Gastroesophageal sphincter (tissue), 4 donors: ENCODE measurements at regions not wholly inside any gene's neighbourhood (a gene's known extent, or its start where the extent isn't known, plus 50 kb on each side); places are given as distances from the start of the nearest gene placed in this dataset.

Source experiments
- ATAC-seq: fragments of 150-250 bp; one replicate; pipeline ENCODE4 v1.9.1; 2016; ENCODE audit warnings: mild to moderate bottlenecking, moderate library complexity
- H3K27ac ChIP-seq, 4 donors: fragments of 200-600 bp; sonication (generic) in 3 of 4; 1 replicate in 3 of 4; 2 replicates in 1 of 4; pipeline ENCODE4 v1.5.1; 2016 to 2019
- H3K27me3 ChIP-seq: fragments of 200-600 bp; sonication (generic); one replicate; pipeline ENCODE4 v1.5.1; 2019
- H3K36me3 ChIP-seq, 2 donors: fragments of 200-600 bp; sonication (generic); one replicate each; pipeline ENCODE4 v1.5.1; 2019; ENCODE audit warnings: control low read depth in 1 of 2
- H3K4me1 ChIP-seq, 3 donors: fragments of 200-600 bp; sonication (generic); 1 replicate in 2 of 3; 2 replicates in 1 of 3; pipeline ENCODE4 v1.5.1; 2016 to 2019; ENCODE audit warnings: control low read depth in 2 of 3
- H3K4me3 ChIP-seq, 2 donors: fragments of 200-600 bp; sonication (generic); one replicate each; pipeline ENCODE4 v1.5.1; 2019; ENCODE audit warnings: mild to moderate bottlenecking in 1 of 2, moderate library complexity in 1 of 2
- H3K9me3 ChIP-seq, 3 donors: fragments of 200-600 bp; sonication (generic); one replicate each; pipeline ENCODE4 v1.5.1; 2017 to 2019; ENCODE audit warnings: control low read depth in 2 of 3
- EP300 ChIP-seq: sonication (generic); formaldehyde crosslinking; IDR thresholded peaks from one replicate; pipeline ENCODE4 v1.6.1; 2017; ENCODE audit warnings: antibody characterized with exemption, mild to moderate bottlenecking
- POLR2A ChIP-seq, 2 donors: fragments of 450-650 bp; IDR thresholded peaks; one replicate each; pipeline ENCODE4 v1.6.1; 2017; ENCODE audit warnings: antibody characterized with exemption in 2 of 2, mild to moderate bottlenecking in 2 of 2, moderate library complexity in 1 of 2
- POLR2AphosphoS5 ChIP-seq: sonication (generic); formaldehyde crosslinking; IDR thresholded peaks from one replicate; pipeline ENCODE4 v1.6.1; 2017; ENCODE audit warnings: antibody characterized with exemption
- WGBS, 2 donors: methylation state at CpG; one replicate each; pipeline ENCODE4 v1.1.5; 2018; ENCODE audit warnings: low coverage in 1 of 2; 5-methylcytosine and 5-hydroxymethylcytosine counted together
- TF ChIP-seq, protein P1 (sequence below), 4 experiments: fragments of 200-600 bp in 2 of 4; fragments of 450-650 bp in 2 of 4; sonication (generic) in 1 of 4; IDR thresholded peaks; one replicate each; pipeline ENCODE4 v1.5.1; 2017 to 2019; ENCODE audit warnings: antibody characterized with exemption in 4 of 4, mild to moderate bottlenecking in 2 of 4, moderate library complexity in 2 of 4

DNA sequence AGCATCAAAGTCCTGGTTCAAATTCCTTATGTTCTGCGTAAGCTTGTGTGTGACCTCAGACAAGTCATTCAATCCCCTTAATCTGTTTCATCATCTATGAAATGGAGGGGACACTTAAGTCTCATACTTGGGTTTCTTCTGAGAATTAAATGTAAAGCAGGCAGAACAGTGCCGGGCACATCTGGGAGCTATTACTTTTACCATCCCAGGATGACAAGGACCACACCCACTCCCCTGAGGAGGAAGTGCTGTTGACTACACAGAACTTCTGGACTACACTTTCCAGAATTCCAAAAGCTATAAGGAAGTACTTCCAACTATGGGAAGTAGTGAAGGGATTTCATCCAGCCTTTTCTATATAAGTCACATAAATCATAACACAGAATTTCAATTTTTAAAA lies 294.9 kb downstream of the IPMK start:
- WGBS, 2 donors = 75 to 79% methylated on average over 1 to 2 of the region's 2 CpGs
- Histone ChIP-seq H3K36me3 (no peaks in the 10 kb centered on the region), H3K4me1 (no peaks in the 10 kb centered on the region), H3K27ac (no peak overlapping the region), H3K9me3 (no peaks in the 10 kb centered on the region), H3K4me3 (no peak overlapping the region), H3K27me3 (no peaks in the 10 kb centered on the region)
- ATAC-seq = no peak
- TF ChIP-seq POLR2A (IDR thresholded peaks at IDR 0.05) (no peak), EP300 (no peak), POLR2AphosphoS5 (no peak)
- TF ChIP-seq, protein P1, sequence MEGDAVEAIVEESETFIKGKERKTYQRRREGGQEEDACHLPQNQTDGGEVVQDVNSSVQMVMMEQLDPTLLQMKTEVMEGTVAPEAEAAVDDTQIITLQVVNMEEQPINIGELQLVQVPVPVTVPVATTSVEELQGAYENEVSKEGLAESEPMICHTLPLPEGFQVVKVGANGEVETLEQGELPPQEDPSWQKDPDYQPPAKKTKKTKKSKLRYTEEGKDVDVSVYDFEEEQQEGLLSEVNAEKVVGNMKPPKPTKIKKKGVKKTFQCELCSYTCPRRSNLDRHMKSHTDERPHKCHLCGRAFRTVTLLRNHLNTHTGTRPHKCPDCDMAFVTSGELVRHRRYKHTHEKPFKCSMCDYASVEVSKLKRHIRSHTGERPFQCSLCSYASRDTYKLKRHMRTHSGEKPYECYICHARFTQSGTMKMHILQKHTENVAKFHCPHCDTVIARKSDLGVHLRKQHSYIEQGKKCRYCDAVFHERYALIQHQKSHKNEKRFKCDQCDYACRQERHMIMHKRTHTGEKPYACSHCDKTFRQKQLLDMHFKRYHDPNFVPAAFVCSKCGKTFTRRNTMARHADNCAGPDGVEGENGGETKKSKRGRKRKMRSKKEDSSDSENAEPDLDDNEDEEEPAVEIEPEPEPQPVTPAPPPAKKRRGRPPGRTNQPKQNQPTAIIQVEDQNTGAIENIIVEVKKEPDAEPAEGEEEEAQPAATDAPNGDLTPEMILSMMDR (IDR thresholded peaks at IDR 0.05) = no peak

- no peak for ATAC-seq
- 66 to 74% methylated on average over 10 of the region's 11 CpGs for WGBS, 2 donors
- Histone ChIP-seq H3K27ac (no peak overlapping the region), H3K4me1 (no peaks in the 10 kb centered on the region), H3K9me3 (no peaks in the 10 kb centered on the region), H3K36me3 (no peaks in the 10 kb centered on the region), H3K27me3 (no peaks in the 10 kb centered on the region), H3K4me3 (no peak overlapping the region)
- TF ChIP-seq EP300 (no peak), POLR2A (IDR thresholded peaks at IDR 0.05) (no peak), POLR2AphosphoS5 (no peak)
- TF ChIP-seq, protein P1 (IDR thresholded peaks at IDR 0.05) = no peak
Measured at GRCh38 chr10:57968328-57969016, 299.2 kb downstream of the IPMK start.

DNA sequence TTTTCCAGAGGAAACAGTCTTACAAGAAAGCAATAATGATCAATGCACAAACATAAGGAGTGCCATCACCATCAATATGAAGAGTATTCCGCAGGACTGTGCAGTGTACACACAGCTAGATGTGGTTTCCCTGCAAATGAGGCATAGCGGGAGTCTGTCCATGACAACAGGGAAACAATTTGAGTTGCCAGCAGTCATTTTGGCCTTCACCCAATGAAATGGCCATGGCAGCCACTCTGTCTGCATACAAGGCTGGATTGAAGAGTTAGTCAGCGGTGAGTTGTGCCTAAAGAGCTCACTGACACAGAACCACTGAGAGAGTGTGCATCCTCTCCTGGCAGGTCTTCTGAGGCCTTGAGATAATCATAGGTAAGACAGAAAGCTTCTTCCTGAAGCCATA lies 303.3 kb downstream of the IPMK start:
- no peaks in the 10 kb centered on the region for H3K36me3 ChIP-seq
- no peaks in the 10 kb centered on the region for H3K27me3 ChIP-seq
- no peaks in the 10 kb centered on the region for H3K4me1 ChIP-seq
- ATAC-seq = no peak
- no peak overlapping the region for H3K4me3 ChIP-seq
- no peaks in the 10 kb centered on the region for H3K9me3 ChIP-seq
- TF ChIP-seq, protein P1 (IDR thresholded peaks at IDR 0.05) = no peak
- no peak for TF ChIP-seq POLR2AphosphoS5
- no peak for TF ChIP-seq POLR2A (IDR thresholded peaks at IDR 0.05)
- TF ChIP-seq EP300 = no peak
- H3K27ac ChIP-seq = no peak overlapping the region
- WGBS, 2 donors = 65 to 90% methylated on average over 3 of the region's 3 CpGs

- 59 to 75% methylated on average over 2 of the region's 2 CpGs for WGBS, 2 donors
- no peak for TF ChIP-seq EP300
- TF ChIP-seq POLR2AphosphoS5 = no peak
- no peak for TF ChIP-seq POLR2A (IDR thresholded peaks at IDR 0.05)
- TF ChIP-seq, protein P1 (IDR thresholded peaks at IDR 0.05) = no peak
- no peaks in the 10 kb centered on the region for H3K36me3 ChIP-seq
- H3K9me3 ChIP-seq = no peaks in the 10 kb centered on the region
- H3K4me3 ChIP-seq = no peak overlapping the region
- ATAC-seq = no peak
- H3K27ac ChIP-seq = no peak overlapping the region
- H3K27me3 ChIP-seq = no peaks in the 10 kb centered on the region
- no peaks in the 10 kb centered on the region for H3K4me1 ChIP-seq
Measured at GRCh38 chr10:57963546-57963945, 304.1 kb downstream of the IPMK start.

GRCh38 chr10:57962839-57963238 lies 304.9 kb downstream of the IPMK start:
- no peaks in the 10 kb centered on the region for H3K27me3 ChIP-seq
- no peaks in the 10 kb centered on the region for H3K36me3 ChIP-seq
- ATAC-seq = no peak
- H3K9me3 ChIP-seq = no peaks in the 10 kb centered on the region
- H3K4me3 ChIP-seq = no peak overlapping the region
- no peak overlapping the region for H3K27ac ChIP-seq
- WGBS, 2 donors = 65 to 72% methylated on average over 3 of the region's 3 CpGs
- H3K4me1 ChIP-seq = no peaks in the 10 kb centered on the region
- TF ChIP-seq, protein P1 (IDR thresholded peaks at IDR 0.05) = no peak
- TF ChIP-seq POLR2A (IDR thresholded peaks at IDR 0.05) (no peak), EP300 (no peak)
